ENCODE measurements at regions not wholly inside any gene's neighbourhood (a gene's known extent, or its start where the extent isn't known, plus 50 kb on each side); places are given as distances from the start of the nearest gene placed in this dataset.

- H3K27me3 ChIP-seq = no peaks in the 10 kb centered on the region
- H3K36me3 ChIP-seq = no peaks in the 10 kb centered on the region
- TF ChIP-seq POLR2A (IDR thresholded peaks at IDR 0.05) = no peak
- no peak for TF ChIP-seq CTCF (IDR thresholded peaks at IDR 0.05)
- no peak overlapping the region for H3K4me3 ChIP-seq
- WGBS, 4 donors = 84 to 95% (median 91%) methylated on average over 3 of the region's 3 CpGs
- intact Hi-C loops (cut with DNase I) = no loop called here
- H3K9me3 ChIP-seq = no peaks in the 10 kb centered on the region
- DNase-seq (no peak), ATAC-seq (no peak)
- no peak overlapping the region for H3K27ac ChIP-seq
- peaks cover 0 to 2% (median 0%) of the 10 kb centered on the region in 12 donors for H3K4me1 ChIP-seq
Measured at GRCh38 chr15:81853150-81853748, 192.6 kb downstream of the MEX3B start.

GRCh38 chr15:81852411-81853149 lies 193.2 kb downstream of the MEX3B start:
- Histone ChIP-seq H3K4me3 (no peak overlapping the region), H3K36me3 (no peaks in the 10 kb centered on the region), H3K27ac (no peak overlapping the region), H3K27me3 (no peaks in the 10 kb centered on the region), H3K9me3 (no peaks in the 10 kb centered on the region), H3K4me1 (peaks cover 0 to 2% (median 0%) of the 10 kb centered on the region in 12 donors)
- no peak for DNase-seq
- 58 to 74% (median 62%) methylated on average over 5 of the region's 5 CpGs for WGBS, 4 donors
- no peak for ATAC-seq
- intact Hi-C loops (cut with DNase I) = no loop called here
- TF ChIP-seq CTCF (IDR thresholded peaks at IDR 0.05) (no peak), POLR2A (IDR thresholded peaks at IDR 0.05) (no peak)

GRCh38 chr15:81851757-81852156 lies 194.1 kb downstream of the MEX3B start:
- intact Hi-C loops (cut with DNase I) = no loop called here
- ATAC-seq = no peak
- DNase-seq = no peak
- Histone ChIP-seq H3K9me3 (no peaks in the 10 kb centered on the region), H3K27ac (no peak overlapping the region), H3K36me3 (no peaks in the 10 kb centered on the region), H3K4me1 (peaks cover 0 to 2% (median 0%) of the 10 kb centered on the region in 12 donors), H3K4me3 (no peak overlapping the region), H3K27me3 (no peaks in the 10 kb centered on the region)
- 62 to 74% (median 69%) methylated on average over 7 of the region's 7 CpGs for WGBS, 4 donors
- TF ChIP-seq CTCF (IDR thresholded peaks at IDR 0.05) (no peak), POLR2A (IDR thresholded peaks at IDR 0.05) (no peak)

- no peaks in the 10 kb centered on the region for H3K9me3 ChIP-seq
- ATAC-seq (no peak), DNase-seq (no peak)
- peaks cover 0 to 2% (median 0%) of the 10 kb centered on the region in 12 donors for H3K4me1 ChIP-seq
- intact Hi-C loops (cut with DNase I) = no loop called here
- TF ChIP-seq CTCF (IDR thresholded peaks at IDR 0.05) (no peak), POLR2A (IDR thresholded peaks at IDR 0.05) (no peak)
- no peak overlapping the region for H3K27ac ChIP-seq
- WGBS, 4 donors = 79 to 83% (median 82%) methylated on average over 10 of the region's 10 CpGs
- H3K27me3 ChIP-seq = no peaks in the 10 kb centered on the region
- H3K36me3 ChIP-seq = no peaks in the 10 kb centered on the region
- no peak overlapping the region for H3K4me3 ChIP-seq
Measured at GRCh38 chr15:81851325-81851724, 194.5 kb downstream of the MEX3B start.
